ENCODE measurements at regions not wholly inside any gene's neighbourhood (a gene's known extent, or its start where the extent isn't known, plus 50 kb on each side); places are given as distances from the start of the nearest gene placed in this dataset.

DNA sequence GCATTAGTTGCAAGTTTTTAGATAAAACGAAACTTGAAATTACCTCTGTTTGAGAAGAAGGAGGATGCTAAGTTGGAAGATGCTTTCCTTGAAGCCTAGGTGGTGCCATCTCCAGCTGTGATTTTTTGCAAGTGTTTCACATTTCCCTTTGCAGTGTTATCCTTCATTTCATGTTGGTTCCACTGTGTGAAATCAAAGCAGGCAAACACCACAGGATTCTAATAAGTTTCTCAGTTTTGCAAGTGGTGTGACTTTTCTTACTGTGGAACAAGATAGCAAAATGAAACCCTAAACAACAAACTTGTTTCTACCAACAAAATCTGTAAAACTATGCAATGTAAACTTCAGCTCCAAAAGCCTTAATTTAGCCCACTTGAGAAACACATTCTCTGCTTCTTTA lies 260.9 kb downstream of the OXSM start:
- Histone ChIP-seq H3K27me3 (ENCODE audit: control insufficient read depth, insufficient read depth, low read length) (no peaks in the 10 kb centered on the region), H3K4me3 (ENCODE audit: low read depth, low read length) (no peak overlapping the region), H3K36me3 (ENCODE audit: control insufficient read depth, insufficient read depth, low read length) (no peaks in the 10 kb centered on the region)
- TF ChIP-seq, protein P1, sequence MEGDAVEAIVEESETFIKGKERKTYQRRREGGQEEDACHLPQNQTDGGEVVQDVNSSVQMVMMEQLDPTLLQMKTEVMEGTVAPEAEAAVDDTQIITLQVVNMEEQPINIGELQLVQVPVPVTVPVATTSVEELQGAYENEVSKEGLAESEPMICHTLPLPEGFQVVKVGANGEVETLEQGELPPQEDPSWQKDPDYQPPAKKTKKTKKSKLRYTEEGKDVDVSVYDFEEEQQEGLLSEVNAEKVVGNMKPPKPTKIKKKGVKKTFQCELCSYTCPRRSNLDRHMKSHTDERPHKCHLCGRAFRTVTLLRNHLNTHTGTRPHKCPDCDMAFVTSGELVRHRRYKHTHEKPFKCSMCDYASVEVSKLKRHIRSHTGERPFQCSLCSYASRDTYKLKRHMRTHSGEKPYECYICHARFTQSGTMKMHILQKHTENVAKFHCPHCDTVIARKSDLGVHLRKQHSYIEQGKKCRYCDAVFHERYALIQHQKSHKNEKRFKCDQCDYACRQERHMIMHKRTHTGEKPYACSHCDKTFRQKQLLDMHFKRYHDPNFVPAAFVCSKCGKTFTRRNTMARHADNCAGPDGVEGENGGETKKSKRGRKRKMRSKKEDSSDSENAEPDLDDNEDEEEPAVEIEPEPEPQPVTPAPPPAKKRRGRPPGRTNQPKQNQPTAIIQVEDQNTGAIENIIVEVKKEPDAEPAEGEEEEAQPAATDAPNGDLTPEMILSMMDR (IDR thresholded peaks at IDR 0.05; ENCODE audit: insufficient read depth, low read length, poor library complexity, severe bottlenecking) = no peak
- no peak for DNase-seq (ENCODE audit: low read depth)

DNA sequence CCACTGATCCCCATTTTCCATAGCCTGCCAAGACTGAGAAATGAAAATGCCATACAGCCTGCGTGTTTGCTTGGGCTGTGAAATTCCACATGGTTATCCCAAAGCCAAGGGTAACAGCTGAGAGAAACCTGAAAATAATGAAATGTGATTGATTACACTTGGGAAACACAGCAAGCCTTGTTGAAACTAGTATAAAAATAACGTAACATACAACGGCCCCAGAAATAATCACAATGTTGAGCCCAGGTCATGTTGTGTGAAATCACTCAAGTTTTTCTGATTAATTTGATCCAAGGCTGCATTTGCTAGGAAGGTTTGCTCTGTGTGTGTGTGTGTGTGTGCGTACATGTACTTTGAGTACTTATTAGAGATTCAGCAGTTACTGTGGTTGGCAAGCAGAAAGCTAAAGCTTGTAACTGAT lies 269.0 kb downstream of the OXSM start:
- Histone ChIP-seq H3K27me3 (ENCODE audit: control insufficient read depth, insufficient read depth, low read length) (no peaks in the 10 kb centered on the region), H3K4me3 (ENCODE audit: low read depth, low read length) (no peak overlapping the region), H3K36me3 (ENCODE audit: control insufficient read depth, insufficient read depth, low read length) (no peaks in the 10 kb centered on the region)
- no peak for DNase-seq (ENCODE audit: low read depth)
- TF ChIP-seq, protein P1 (IDR thresholded peaks at IDR 0.05; ENCODE audit: insufficient read depth, low read length, poor library complexity, severe bottlenecking) = no peak

DNA sequence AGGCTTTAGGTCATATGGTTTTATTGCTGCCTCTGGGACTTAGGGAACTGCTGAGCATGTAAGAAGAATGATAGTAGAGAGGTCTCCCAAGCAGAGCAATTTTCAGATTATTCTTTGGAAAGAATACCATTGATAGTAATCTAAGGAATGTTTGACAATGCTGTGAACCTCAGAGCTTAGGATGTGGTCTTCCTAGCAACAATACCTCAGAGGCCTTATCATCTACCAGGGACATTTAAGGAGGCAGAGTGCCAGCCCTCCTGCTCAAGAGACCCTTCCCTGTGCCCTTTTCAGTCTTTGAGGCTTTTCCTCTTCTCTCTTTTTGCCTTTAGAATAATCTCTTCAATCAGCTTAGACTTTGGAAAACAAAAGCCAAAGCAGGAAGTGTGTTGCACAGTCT lies 272.1 kb downstream of the OXSM start:
- TF ChIP-seq, protein P1 (IDR thresholded peaks at IDR 0.05; ENCODE audit: insufficient read depth, low read length, poor library complexity, severe bottlenecking) = no peak
- Histone ChIP-seq H3K36me3 (ENCODE audit: control insufficient read depth, insufficient read depth, low read length) (no peaks in the 10 kb centered on the region), H3K4me3 (ENCODE audit: low read depth, low read length) (no peak overlapping the region), H3K27me3 (ENCODE audit: control insufficient read depth, insufficient read depth, low read length) (no peaks in the 10 kb centered on the region)
- no peak for DNase-seq (ENCODE audit: low read depth)

- Histone ChIP-seq H3K36me3 (ENCODE audit: control insufficient read depth, insufficient read depth, low read length) (no peaks in the 10 kb centered on the region), H3K27me3 (ENCODE audit: control insufficient read depth, insufficient read depth, low read length) (no peaks in the 10 kb centered on the region), H3K4me3 (ENCODE audit: low read depth, low read length) (no peak overlapping the region)
- DNase-seq (ENCODE audit: low read depth) = no peak
- TF ChIP-seq, protein P1 (IDR thresholded peaks at IDR 0.05; ENCODE audit: insufficient read depth, low read length, poor library complexity, severe bottlenecking) = no peak
Observed at GRCh38 chr3:26064297-26064696, 274.4 kb downstream of the OXSM start.

DNA sequence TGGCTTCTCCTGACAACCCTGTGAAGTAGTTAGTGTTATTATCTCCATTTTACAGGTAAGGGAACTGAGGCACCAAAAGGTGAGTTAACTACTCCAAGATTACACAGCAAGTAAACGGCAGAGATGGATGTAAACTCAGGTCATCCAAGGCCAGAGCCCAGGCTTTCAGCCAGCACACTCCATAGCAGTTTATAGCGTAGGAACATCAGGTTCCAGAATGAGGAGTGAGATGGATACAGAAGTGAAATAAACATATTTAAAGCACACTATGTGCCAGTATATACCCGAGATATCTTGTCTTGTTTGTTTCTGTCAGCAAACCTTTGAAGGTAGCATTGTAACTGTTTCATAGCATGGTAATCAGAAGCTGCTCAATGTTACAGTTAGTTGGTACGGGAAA lies 279.0 kb downstream of the OXSM start:
- TF ChIP-seq, protein P1 (IDR thresholded peaks at IDR 0.05; ENCODE audit: insufficient read depth, low read length, poor library complexity, severe bottlenecking) = no peak

GRCh38 chr3:26070854-26071253 lies 281.0 kb downstream of the OXSM start:
- Histone ChIP-seq H3K4me3 (ENCODE audit: low read depth, low read length) (no peak overlapping the region), H3K27me3 (ENCODE audit: control insufficient read depth, insufficient read depth, low read length) (no peaks in the 10 kb centered on the region), H3K36me3 (ENCODE audit: control insufficient read depth, insufficient read depth, low read length) (no peaks in the 10 kb centered on the region)
- TF ChIP-seq, protein P1 (IDR thresholded peaks at IDR 0.05; ENCODE audit: insufficient read depth, low read length, poor library complexity, severe bottlenecking) = no peak
- no peak for DNase-seq (ENCODE audit: low read depth)

More for the DNA sequence above, 279.0 kb downstream of the OXSM start:
- DNase-seq (ENCODE audit: low read depth) = no peak
- no peaks in the 10 kb centered on the region for H3K36me3 ChIP-seq (ENCODE audit: control insufficient read depth, insufficient read depth, low read length)
- no peaks in the 10 kb centered on the region for H3K27me3 ChIP-seq (ENCODE audit: control insufficient read depth, insufficient read depth, low read length)
- no peak overlapping the region for H3K4me3 ChIP-seq (ENCODE audit: low read depth, low read length)
